OCI-LY3 (cell line): ENCODE measurements at regions not wholly inside any gene's neighbourhood (a gene's known extent, or its start where the extent isn't known, plus 50 kb on each side); places are given as distances from the start of the nearest gene placed in this dataset.
"Not testable (repeated sequence)": the region's sequence is repeated elsewhere in the genome, so short reads cannot be mapped to it uniquely, and the experiment has no call there.

Experiments
- EZH2phosphoT487 ChIP-seq: fragments of 200-600 bp; shearing (Covaris generic); IDR thresholded peaks from 2 replicates; pipeline ENCODE4 v1.6.1; 2018; ENCODE audit warnings: antibody characterized with exemption, mixed run types, low read depth
- TF ChIP-seq, protein P1 (sequence below): fragments of 200-600, 300-600 bp; sonication (generic); IDR thresholded peaks from 2 replicates; pipeline ENCODE4 v1.5.1; 2014; ENCODE audit warnings: antibody characterized with exemption, low read length, low read depth

DNA sequence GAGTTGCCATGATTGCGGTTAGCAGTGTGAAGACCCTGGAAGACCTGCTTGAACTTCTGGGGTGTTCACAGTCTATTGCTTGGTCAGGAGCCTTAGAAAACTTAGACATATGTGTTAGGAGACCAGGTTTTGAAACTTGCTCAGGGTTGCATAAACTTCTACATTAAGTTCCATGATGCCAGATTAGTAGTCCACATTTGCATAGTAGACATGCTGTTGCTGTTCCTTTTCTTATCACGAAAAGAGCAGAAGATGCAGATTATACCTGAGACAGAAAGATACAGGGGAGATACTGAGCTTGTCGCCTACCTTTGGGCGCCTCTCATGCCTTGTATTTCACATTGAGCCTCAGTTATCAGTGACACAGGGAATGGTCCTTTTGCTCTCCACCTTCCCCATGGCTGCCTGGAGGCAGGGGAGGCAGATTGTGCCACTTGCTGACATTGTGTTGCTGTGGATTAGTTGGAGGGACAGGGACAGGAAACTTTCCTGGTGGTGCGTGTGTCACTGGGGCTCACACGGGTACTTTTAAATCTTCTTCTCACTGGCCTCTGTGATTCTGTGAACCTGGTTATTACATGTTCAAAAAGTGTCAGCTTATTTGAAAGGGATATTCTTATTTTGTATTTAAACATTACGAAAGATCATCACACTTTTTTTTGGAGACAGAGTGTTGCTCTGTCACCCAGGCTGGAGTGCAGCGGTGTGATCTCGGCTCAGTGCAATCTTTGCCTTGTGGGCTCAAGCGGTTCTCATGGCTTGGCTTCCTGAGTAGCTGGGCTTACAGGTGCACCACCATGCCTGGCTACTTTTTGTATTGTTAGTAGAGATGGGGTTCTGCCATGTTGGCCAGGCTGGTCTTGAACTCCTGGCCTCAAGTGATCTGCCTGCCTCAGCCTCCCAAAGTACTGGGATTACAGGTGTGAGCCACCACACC is 82.0 kb downstream of the SRGAP2 start:
- TF ChIP-seq, protein P1, sequence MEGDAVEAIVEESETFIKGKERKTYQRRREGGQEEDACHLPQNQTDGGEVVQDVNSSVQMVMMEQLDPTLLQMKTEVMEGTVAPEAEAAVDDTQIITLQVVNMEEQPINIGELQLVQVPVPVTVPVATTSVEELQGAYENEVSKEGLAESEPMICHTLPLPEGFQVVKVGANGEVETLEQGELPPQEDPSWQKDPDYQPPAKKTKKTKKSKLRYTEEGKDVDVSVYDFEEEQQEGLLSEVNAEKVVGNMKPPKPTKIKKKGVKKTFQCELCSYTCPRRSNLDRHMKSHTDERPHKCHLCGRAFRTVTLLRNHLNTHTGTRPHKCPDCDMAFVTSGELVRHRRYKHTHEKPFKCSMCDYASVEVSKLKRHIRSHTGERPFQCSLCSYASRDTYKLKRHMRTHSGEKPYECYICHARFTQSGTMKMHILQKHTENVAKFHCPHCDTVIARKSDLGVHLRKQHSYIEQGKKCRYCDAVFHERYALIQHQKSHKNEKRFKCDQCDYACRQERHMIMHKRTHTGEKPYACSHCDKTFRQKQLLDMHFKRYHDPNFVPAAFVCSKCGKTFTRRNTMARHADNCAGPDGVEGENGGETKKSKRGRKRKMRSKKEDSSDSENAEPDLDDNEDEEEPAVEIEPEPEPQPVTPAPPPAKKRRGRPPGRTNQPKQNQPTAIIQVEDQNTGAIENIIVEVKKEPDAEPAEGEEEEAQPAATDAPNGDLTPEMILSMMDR = not testable (repeated sequence)
- TF ChIP-seq EZH2phosphoT487 = not testable (repeated sequence)
